K562 (cell line): ENCODE measurements at regions not wholly inside any gene's neighbourhood (a gene's known extent, or its start where the extent isn't known, plus 50 kb on each side); places are given as distances from the start of the nearest gene placed in this dataset.

Source experiments
- ATF3 ChIP-seq, 2 experiments: fragments of 450-650 bp in 1 of 2; sonication (generic) in 1 of 2; formaldehyde crosslinking in 1 of 2; IDR thresholded peaks in 1 of 2; conservative IDR thresholded peaks in 1 of 2; 2 replicates each; pipeline versions ENCODE4 v1.6.1 to v1.8.1; 2016 to 2023; ENCODE audit warnings: mild to moderate bottlenecking in 2 of 2, moderate library complexity in 2 of 2, inconsistent platforms in 1 of 2, missing genetic modification reagents in 1 of 2
- HBP1 ChIP-seq: fragments of 450-650 bp; formaldehyde crosslinking; IDR thresholded peaks from 2 replicates; pipeline ENCODE4 v1.4.0; 2022; ENCODE audit warnings: missing genetic modification characterization
- KAT8 ChIP-seq: fragments of 450-650 bp; IDR thresholded peaks from 2 replicates; pipeline ENCODE4 v1.6.1; 2016; ENCODE audit warnings: low read depth, mild to moderate bottlenecking
- SMARCA5 ChIP-seq: fragments of 450-650 bp; IDR thresholded peaks from 2 replicates; pipeline ENCODE4 v1.6.1; 2016
- SRSF9 ChIP-seq: fragments of 200-400 bp; formaldehyde crosslinking; IDR thresholded peaks from 2 replicates; pipeline ENCODE4 v1.6.1; 2017; ENCODE audit warnings: low read depth, low read length, borderline replicate concordance
- USF2 ChIP-seq: sonication (generic); formaldehyde crosslinking; IDR thresholded peaks from 2 replicates; pipeline ENCODE4 v1.5.0; 2020; ENCODE audit warnings: missing genetic modification reagents
- ZNF212 ChIP-seq: fragments of 450-650 bp; formaldehyde crosslinking; IDR thresholded peaks from 2 replicates; pipeline ENCODE4 v1.4.0; 2020; ENCODE audit warnings: mild to moderate bottlenecking
- ZNF224 ChIP-seq: sonication (generic); formaldehyde crosslinking; IDR thresholded peaks from 2 replicates; pipeline ENCODE4 v1.8.0; 2022; ENCODE audit warnings: mild to moderate bottlenecking, missing genetic modification reagents
- ZNF584 ChIP-seq: fragments of 200-800 bp; sonication (Bioruptor generic); IDR thresholded peaks from 2 replicates; pipeline ENCODE4 v1.6.1; 2016; ENCODE audit warnings: low read depth, mild to moderate bottlenecking, missing genetic modification characterization, missing compliant biosample characterization

DNA sequence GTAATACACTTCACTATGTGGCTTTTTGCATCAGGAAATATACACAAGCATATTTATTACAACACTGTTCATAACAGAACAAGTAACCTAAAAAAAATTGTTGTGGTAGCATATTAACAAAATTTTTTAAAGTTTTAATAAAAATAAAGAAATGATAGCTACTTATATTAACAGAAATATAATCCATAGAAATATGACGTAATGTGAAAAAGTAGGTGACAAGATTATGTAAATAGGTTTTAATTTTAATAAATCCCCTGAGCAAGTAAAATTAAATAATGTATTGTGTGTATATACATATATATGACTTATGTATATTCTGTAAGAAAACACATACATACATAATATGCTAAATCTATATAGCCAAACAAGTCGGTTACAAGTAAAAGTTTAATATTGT, 359.9 kb downstream of the SEC16B start (continued):
- TF ChIP-seq USF2 (CRISPR knock-in tag): no peak
- TF ChIP-seq ATF3 (IDR thresholded peaks at IDR 0.05): no peak
- TF ChIP-seq ATF3 (CRISPR knock-in tag; conservative IDR thresholded peaks at IDR 0.05): no peak
- TF ChIP-seq ZNF224 (CRISPR knock-in tag): no peak
- TF ChIP-seq ZNF584 (CRISPR knock-in tag): no peak
- no peak for TF ChIP-seq HBP1 (CRISPR knock-in tag)
- TF ChIP-seq SRSF9: no peak
- TF ChIP-seq KAT8: no peak
- TF ChIP-seq ZNF212 (CRISPR knock-in tag): no peak
- TF ChIP-seq SMARCA5: no peak
- TF ChIP-seq, all 486 proteins: peak for 0
